T-helper 1 cell treated with Interleukin-12 subunit alpha and Interleukin-12 subunit beta and Interleukin-4 antibody, amounts not matched to agents 30 ng/mL and 1 ng/mL, for 36 hours (primary cell): ENCODE measurements at regions not wholly inside any gene's neighbourhood (a gene's known extent, or its start where the extent isn't known, plus 50 kb on each side); places are given as distances from the start of the nearest gene placed in this dataset.

ENCODE experiments used
- intact Hi-C: fragments of 100-400 bp; cut with micrococcal nuclease; formaldehyde crosslinking; loops from one replicate; pipeline ENCODE4 v1.15.1; 2024

DNA sequence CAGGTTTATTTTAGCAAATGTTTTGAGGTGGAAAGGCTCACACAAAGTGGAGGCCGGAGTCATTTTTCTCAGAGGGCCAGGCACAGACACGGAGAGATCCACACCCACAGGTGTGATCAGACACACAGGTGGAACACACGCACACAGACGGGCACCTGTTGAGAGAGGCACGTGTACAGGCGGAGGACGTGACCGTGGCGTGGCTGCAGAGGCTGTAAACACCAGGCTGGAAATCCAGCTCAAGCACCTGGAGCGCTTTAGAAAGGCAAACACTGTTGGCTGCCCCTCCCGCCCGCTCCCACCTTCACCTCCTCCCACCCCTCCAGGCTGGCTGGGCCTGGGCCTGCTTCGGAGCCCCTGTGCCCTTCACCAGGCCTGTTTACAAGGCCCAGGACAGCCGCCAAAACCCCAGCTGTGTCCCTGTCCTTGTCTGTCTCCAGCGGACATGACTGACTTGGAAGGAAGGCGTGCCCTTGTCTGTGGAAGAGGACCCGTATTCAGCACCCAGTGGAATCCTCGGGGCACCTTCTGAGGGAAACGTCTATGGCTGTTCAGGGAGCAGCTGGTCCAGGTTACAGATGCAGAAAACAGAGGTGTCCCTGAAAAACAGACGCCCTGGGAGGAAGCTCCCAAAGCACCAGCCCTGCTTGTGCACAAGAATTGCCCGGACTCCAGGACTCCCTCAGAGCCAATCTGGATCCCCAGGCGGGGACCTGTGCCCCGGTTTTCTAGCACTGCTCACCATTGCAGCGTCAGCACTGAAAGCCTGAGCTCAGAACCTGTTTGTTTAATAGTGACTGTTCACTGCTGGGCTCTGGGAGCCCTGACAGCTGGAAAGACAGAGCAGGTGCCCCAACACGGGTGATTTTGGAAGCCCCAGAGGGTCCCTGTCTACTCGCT lies 134.3 kb upstream of the HAAO start:
- intact Hi-C loops: no loop called here

DNA sequence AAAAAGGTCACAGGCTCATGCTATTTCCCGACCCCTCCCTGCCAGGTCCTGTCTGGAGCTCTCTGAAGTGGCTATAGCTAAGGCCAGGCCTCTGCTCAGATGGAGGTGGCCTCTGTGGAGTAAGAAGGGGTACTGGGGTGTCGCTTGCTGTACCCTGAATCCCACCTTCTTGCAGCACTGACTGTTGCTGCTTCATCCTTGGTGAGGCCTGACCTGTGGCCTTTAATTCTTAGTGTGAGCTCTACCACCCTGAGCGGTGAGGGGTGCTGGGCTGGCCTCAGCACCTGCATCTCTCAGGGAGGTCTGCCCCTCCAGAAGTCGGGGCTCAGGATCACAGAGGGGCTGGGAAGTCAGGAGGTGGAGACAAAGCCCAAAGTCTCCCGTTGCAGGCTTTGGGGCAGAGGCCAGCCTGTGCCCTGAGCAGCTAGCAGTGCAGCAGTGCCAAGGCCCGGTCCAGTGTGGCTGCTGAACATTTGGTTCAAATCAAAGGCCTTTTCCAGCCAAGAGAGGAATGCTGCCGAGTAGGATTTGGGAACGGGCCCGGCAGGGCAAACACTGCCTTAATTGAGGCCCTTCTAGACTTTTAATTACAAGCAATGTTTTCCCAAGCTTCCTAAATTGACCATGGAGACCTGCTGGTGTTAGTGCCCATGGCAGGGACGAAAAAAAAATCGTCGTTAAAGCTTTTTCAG lies 133.5 kb upstream of the HAAO start:
- intact Hi-C loops: no loop called here

DNA sequence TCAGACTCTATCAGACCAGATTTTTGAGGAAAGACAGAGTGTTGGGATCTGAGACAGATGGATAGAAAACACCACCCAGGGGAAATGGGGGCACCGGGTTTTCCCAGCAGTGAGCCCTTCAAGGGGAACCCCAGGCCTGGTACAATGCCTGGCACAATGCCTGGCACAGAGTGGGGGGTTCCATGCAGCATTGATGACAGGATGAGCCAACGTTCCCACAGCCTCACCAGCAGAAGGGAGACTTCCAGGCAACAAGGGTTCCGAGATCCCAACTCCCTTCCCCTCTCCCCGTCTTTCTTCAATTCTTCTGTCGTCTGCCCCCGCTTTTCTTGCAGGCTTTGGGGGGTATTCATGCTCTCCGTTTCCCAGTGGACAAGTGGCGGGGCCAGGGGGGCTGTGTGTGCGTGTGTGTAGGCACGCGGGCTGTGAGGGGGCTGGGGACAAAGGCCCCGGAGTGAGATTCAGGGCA lies 132.1 kb upstream of the HAAO start:
- intact Hi-C loops: no loop called here

DNA sequence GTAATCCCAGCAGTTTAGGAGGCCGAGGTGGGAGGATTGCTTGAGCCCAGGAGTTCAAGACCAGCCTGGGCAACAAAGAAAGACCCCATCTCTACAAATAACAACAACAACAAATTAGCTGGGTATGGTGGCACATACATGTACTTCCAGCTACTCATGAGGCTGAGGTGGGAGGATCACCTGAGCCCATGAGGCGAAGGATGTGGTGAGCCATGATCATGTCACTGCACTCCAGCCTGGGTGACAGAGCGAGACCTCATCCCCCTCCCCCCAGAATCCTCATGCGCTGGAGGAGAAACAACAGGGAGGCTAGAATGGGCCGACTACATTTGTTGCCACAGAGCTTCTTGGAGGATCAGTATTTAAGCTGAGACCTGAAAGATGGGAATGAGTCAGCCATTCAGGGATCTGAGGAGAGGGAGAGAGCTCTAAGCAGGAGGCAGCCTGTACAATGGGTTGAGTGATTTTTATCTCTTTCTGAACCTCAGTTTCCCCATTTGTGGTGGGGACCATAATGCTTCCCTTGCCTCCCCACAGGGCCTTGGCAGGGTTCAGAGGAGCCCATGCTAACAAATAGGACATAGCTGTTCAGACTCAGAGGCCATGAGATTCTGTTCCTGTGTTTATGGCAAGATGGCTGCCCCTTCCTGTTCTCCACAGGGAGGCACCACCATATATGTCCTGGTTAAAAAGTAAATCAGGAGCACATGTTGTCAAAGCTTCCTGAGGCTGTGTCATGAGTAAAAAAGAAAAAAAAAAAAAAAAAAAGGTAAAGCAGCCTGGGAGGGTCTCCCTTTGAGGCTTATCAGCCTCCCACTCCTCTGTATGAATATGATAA lies 131.4 kb upstream of the HAAO start:
- intact Hi-C loops: no loop called here

DNA sequence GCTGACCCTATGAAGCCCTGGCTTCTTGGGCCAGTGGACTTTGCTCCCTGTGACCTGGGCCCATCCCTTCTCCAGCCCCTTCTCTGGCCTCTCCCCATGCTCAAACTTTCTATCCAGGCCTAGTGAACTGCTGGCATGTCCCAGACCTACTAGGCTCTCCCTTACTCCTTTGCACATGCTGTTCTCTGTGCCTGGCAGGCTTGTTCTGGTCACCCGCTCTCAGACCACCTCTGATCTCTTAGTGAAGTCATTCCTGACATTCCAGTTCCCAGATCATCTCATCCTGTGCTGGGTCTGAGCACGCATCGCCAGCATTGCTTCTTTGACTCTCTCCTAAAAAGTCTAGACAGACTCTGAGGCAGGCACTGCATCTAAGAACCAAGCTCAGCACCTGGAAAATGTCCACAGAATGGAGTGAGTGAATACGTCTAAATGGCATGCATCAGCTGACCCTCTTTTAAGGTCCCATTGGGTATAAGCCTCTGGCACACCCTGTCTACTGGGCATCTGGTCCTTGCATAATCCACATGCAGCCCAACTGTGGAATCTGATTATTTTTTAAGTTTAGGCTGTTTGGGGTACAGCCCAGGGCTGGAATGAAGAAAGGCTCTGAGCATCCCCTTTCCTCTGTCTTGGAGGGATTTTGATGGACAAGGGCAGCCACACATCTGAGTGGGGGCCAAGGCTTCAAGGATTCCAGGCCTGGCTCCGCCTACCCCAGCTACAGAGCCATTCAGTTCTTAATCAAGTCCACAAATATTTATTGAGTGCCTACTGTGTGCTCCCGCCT lies 130.6 kb upstream of the HAAO start:
- intact Hi-C loops: no loop called here

DNA sequence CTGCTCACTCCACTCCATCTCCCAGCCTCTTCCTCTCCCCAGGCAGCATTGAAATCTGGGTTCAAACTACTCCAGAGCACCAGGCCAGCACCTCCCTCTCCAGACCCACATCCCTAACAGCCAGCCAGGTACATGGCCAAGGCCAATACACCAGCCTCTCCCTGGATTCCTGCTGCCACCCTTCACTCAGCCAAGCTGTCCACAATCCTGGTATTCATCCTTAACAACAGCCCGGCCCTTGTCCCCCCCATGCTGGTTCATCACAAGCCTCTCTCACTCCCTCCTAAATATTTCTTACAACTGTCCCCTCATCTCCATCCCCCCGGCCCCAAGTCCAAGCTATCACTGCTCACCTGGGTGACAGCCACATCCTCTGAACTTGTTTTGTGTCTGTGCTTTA lies 129.9 kb upstream of the HAAO start:
- intact Hi-C loops: no loop called here

DNA sequence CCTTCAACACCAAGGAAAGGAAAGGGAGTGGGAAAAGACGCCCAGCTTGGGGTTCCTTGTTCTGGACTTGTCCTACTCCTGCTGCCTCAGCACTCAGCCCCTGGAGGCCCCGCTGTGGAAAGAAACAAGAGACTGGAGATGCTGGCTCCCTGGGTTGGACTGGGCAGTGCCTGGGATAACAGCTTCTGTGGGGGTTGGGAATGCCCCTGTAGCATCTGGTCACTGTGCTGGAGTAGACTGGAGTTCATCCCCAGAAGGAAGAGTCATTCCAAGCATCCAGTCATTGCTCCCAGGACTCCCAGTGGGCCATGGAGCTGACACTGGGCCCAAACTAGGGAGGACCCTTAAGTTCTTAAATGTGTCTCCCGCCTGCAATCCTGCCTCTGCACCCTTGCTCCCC lies 129.3 kb upstream of the HAAO start:
- intact Hi-C loops: no loop called here

DNA sequence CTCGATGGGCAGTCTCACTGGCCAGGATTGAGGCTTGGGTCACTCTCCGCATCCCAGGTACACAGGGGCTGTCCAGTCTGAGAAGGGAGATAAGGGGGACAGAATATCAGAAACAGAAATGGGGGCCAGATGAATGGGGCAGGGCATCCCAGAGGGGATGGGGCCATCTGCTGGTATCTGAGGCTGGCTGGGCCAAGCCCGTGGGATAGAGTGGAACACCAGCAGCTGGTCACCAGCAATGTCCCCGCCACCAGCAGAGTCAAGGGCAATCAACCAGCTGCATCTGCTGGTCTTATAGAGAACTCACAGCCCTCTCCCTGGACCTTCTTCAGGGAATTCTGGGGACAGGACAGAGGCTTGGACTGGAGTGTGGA lies 128.8 kb upstream of the HAAO start:
- intact Hi-C loops: no loop called here

DNA sequence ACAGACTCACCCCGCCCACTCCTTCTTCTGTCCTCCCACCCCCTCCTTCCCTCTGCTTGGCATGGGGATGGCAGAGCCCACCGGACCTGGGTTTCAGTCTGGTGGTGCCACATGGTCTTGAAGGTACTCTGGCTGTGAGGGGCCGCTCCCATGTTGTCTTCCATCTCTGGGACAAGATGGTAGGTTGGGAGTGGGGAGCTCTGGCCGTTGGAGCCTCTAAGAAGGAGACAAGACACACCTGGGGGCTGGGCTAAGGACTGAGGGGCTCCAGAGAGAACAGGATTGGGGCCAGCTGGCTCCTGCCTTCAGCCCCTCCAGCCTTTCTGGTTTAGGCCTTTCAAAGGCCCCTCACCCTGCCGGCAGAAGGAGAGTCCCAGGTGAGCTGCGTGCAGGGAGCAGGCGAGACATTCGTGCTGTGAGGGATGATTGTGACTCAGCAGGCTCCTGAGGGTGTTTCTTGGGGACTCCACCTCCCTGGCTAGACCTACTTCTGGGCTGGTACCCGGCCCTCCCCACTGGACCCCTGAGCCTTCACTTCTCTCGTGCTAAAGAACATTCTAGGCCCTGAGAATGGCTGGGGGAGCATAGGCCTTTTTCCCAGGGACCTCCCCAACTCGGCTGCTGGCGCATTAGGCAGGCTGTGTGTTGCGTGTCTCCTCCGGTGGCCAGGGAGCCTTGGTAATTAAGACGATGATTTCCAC lies 128.2 kb upstream of the HAAO start:
- intact Hi-C loops: no loop called here

DNA sequence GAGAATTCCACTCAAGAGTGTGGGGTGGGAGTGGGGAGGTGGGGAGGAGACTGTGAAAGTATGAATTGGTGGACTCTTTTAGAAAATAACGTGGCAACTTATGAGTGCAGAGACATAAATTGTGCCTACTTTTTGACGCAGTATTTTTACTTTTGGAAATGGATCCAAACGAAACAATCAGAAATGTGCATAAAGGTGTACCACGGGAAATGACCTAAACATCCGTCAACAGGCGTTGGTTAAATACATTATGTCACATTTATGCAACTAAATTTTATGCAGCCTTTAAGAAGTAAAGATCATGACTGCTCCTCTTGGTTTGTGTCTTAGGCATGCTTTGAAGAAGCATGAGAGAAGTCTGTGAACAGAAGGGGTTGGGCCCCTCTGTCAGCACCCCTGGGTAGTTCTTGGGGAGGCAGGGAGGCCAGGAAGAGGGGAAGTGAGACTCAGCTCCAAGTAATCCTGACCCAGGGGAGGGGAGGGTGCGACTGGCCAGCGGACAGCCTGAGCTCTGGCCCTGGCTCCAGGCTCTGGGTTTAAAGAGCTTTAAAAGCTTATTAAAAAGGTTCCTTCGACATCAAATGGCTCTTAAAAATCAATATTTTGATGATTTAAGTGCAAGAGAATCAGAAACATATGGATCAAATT lies 126.4 kb upstream of the HAAO start:
- intact Hi-C loops: no loop called here

DNA sequence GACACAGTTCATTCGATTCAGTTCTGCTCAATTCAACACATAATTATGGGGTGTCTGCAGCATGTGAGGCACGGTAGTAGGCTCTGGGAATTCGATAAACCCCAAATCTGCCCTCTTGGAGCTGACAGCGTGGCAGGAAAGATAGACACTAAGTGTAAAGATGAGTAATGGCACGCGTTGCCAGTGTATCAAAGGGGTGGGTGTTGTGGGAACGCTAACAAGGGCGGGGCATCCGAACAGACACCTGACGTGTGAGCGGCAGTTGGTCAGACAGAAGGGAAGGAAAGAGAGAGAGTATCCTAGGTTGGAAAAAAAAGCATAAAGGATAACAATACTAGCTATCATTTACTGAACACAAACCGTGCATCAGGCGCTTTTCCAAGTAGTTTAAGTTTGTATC lies 125.7 kb upstream of the HAAO start:
- intact Hi-C loops: no loop called here

DNA sequence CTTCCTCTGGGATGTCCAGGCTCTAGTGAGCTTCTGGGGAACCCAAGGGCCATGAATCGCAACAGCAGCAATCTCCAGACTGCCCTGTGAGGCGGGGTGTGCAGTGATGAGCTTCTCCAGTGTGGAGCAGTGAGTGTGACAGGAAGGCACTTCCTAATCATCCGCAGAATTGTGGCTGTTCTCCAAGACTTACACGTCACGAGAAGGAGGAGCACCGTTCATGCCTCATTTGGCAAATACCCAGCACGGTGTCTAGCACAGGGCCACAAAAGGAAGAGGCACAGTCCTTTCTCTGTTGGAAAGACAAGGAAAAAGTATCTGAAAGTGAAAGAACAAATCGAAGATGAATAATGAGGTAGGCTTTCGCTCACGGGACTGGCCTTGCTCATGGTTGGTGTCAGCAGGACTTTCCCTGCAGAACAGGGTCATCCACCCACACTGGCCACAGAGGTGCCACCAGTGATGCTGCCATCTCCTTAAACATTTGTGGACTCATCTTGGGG lies 125.1 kb upstream of the HAAO start:
- intact Hi-C loops: no loop called here

DNA sequence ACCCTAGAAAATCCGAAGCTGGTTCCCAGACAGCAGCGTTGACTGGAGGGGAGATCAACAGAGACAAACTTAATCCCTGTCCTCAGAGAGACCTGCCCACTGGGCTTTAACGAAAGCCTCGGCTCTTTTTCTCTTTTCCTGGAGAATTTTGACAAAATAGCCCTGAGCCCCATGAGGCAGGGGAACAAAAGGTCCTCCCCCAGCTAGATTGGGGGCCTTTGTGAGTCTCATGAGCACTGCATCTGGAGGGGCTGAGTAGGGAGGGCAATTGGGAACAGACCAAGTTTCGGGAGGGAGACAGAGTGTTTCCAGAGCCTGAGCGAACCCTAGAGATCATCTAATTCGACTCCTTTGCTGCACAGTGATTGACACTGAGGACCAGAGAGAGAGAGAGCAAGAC lies 123.9 kb upstream of the HAAO start:
- intact Hi-C loops: no loop called here

DNA sequence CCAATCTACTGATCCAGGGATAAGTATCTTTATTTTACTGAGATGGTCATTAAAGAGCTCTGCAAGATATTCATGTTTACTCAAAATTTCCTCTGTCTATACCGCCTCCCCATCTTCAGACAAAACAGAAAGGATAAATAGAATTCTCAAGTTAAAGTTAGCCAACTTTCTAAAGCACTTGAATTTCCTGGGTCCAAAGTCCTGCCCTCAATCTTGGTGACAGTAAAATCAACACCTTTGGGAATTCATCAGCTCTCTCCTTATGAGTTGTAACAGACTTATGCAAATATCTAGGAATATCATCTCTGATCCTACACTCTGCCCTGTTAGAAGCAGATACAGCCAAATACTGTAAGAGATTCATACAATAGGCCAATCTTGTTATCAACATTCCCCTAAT lies 122.5 kb upstream of the HAAO start:
- intact Hi-C loops: no loop called here

DNA sequence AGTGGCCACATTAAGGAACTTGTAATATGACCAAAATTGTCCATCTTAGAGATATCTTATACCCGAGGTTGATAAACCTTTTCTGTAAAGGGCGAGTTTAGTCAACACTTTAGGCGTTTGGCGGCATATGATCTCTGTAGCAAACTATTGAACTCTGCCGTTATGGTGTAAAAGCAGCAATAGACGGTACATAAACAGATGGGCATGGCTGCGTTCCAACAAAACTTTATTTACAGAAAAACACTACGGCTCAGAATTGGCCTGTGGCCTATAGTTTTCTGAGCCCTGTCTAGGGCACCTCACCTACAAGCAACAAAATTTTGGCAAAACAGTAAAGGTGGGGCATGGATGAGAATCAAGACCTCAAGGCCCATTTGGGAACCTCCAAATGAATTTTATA lies 121.9 kb upstream of the HAAO start:
- intact Hi-C loops: no loop called here

DNA sequence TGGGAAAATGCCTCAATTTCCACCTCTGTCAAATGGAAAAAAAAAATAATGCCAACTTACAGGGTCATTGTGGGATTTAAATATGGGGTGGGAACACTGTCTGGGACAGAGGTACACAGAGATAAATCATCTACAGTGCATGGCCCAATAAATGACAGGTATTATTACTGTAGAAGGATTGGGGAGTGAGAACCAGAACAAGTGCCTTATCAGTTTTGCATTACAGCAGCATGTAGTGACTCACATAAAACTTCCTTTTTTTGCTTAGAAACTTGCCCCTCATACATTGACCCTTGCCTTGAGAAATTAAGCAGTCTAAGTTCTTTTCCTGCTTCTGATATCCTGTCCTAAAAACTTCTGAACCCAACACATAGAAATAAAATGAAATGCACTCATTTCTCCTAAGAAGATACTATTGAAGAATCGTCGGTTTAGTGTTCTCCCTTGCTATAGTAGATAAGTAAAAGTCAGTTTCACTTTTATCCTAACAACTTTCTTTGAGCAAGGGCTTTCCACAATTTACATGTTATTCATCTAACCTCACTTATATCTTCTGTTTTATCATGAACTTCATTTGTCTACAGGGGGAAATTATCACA lies 121.0 kb upstream of the HAAO start:
- intact Hi-C loops: no loop called here

DNA sequence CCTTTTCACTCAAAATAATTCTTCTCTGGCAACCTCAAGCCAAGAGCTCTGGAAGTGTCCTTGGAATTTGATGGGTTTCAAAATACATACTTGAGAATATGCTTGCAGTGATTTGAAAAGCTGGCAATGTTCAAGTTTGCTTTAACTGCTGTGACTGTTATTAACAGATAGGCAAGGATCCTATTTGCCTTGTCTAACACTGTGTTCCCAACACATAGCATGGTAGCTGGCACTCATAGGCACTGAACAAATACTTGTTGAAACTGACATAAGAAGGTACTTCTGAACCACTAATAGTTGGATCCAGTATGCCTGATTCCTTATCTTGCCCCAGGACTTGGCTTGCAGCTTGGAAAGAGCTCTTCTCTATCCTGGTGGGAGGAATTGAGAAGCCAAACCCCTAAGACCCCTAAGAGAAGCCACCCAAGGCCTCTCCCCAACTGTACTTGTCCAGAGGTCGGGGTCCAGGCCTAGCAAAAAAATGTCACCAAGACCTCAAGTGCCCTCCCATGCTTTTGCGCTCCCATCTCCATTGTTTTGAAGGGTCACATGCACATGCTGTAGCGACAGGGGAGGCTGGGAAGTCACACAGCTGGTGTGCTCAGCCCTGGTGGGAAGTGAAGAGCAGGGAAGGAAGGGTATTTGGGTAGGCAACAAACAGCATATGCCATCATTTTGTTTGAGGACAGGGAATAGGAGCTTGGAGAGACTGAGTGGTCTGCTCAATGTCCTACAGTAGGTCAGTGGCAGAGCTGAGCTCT lies 118.4 kb upstream of the HAAO start:
- intact Hi-C loops: no loop called here

DNA sequence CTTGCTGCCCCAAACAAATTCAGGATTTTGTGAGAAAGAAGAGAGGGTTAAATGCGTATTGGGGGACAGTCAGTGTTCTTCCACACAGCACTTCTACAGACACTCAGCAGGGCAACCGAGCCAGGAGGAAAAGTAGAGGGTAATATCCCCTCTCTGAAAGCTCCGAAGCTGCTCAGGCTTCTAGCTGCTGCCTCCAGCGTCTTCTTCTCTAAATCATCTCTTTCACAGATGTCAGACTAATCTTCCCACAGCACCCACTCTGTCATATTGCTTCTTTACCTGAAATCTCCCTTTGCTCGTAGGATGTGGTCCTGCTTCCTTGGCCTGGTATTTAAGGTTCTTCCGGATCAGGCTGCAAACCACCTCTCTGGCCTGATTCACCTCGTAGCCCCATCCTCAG lies 117.6 kb upstream of the HAAO start:
- intact Hi-C loops: no loop called here
